HG03520 (cell line): ENCODE measurements at regions not wholly inside any gene's neighbourhood (a gene's known extent, or its start where the extent isn't known, plus 50 kb on each side); places are given as distances from the start of the nearest gene placed in this dataset.
"Not testable (repeated sequence)": the region's sequence is repeated elsewhere in the genome, so short reads cannot be mapped to it uniquely, and the experiment has no call there.

Experiments used
- ATAC-seq: cut with Tn5 transposase; IDR thresholded peaks from one replicate; pipeline ENCODE4 v1.9.1; 2021; ENCODE audit warnings: mild to moderate bottlenecking, moderate library complexity; ENCODE audit not compliant: unreplicated experiment

DNA sequence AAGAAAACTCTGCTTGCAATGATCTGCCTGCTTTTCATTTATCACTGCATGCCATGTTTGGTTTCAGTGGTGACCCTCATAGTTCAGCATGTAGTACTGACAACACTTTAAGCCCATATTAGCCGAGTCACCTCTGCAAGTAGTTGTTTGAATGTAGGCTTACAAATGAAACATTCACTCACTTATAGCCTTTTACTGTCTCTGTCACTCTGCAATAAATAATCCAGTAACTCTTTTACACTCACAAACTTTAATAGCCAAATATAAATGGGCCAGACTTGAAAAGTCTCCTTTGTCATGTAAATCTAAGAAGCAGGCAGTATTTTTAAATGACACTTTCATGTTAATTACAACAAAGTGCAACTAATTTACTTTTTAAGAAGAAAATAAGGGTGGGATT, 1460.0 kb upstream of the ADGRB3 start:
- no peak for ATAC-seq

- ATAC-seq: no peak
Observed at GRCh38 chr6:67165606-67166005, 1458.6 kb upstream of the EYS start.

DNA sequence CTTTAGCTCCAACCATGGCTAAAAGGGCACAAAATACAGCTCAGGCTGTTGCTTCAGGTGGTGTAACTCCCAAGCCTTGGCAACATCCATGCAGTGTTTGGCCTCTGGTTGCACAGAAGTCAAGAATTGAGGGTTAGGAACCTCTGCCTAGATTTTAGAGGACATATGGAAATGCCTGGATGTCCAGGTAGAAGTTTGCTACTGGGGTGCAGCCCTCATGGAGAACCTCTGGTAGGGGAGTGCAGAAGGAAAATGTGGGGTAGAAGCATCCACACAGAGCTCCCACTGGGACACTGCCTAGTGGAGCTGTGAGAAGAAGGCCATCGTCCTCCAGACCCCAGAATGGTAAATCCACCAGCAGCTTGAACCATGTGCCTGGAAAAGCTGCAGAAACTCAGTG, 1453.8 kb upstream of the EYS start:
- ATAC-seq: no peak

DNA sequence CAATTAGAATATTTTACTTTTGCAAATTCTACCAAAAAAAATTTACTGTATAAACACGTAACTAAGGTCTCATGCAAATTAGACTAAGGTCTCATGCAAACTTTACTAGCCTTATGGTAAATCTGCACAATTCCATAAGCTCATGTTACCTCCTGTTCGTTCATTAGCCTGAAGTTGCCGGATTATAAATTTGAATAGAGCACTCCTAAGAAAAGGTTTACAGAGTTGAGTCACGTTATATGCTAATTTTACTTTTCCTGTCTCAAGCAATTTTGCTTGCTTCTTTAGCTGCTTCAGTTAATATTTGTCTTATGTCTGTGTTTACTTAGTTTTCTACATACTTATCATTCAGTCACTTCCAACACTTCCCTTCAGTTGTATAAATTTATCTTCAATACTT, 1434.0 kb upstream of the EYS start:
- ATAC-seq: no peak

DNA sequence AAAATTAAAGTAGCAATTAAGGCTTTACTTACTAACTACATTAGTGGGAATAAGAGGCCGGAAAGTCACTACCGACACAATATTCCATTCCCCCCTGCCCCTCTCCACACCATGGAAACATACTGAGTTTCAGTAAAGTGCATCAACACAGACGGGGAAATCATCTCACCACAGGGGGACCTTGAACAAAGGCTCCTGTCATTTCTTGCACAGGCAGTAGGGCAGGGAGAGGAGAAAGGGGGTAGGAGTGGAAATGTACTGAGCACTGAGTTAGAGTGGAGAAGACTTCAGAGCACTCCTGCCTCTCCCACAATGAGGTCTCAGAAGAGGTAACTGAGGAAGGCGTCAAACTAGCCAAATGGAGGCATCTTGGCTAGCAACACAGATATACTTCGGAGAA, 1426.9 kb upstream of the EYS start:
- no peak for ATAC-seq

- ATAC-seq: no peak
Observed at GRCh38 chr6:67131827-67132226, 1424.8 kb upstream of the EYS start.

GRCh38 chr6:67129780-67130179, 1422.8 kb upstream of the EYS start:
- ATAC-seq: no peak

DNA sequence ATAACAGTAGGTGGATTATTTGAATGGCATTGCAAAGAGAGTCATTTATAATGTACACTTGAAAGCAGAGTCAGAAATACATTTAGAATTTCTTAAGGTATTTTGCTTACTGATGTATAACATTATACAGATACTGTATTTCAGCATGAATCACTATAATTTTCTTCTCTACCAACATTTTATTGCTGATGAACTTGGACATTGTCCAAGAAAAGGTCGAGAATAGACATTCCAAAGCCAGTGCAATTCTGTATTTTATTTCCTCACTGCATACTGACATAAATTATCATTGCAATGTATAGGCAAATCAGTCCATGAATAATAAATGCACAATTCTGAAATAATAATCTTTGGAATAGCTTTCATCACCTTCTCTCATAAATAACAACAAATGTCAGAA, 1420.0 kb upstream of the EYS start:
- no peak for ATAC-seq

DNA sequence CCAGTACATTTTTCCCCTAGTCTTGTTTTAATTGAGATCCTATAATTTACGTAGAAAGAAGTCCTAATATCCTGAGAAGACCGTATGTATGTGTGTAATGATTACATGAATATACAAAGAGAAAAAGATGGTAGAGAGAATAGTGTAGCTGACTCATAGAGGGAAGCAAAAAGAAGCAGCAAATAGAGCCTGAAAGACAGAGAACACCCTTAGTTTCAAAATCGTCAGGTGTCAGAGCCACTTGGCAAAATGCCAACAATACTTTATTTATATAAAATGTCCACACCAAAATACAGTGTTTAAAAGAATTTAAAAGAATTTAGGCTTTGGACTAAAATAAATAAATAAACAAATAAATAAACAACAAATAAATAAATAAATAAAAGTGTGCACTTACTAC, 1414.1 kb upstream of the EYS start:
- ATAC-seq: no peak

- no peak for ATAC-seq
Observed at GRCh38 chr6:67112120-67112519, 1405.1 kb upstream of the EYS start.

- no peak for ATAC-seq
Observed at GRCh38 chr6:67102743-67103142, 1395.7 kb upstream of the EYS start.

- ATAC-seq: not testable (repeated sequence)
Observed at GRCh38 chr6:67095618-67096226, 1388.7 kb upstream of the EYS start.

- no peak for ATAC-seq
Observed at GRCh38 chr6:67094431-67094946, 1387.5 kb upstream of the EYS start.

- no peak for ATAC-seq
Observed at GRCh38 chr6:67073938-67074337, 1366.9 kb upstream of the EYS start.

DNA sequence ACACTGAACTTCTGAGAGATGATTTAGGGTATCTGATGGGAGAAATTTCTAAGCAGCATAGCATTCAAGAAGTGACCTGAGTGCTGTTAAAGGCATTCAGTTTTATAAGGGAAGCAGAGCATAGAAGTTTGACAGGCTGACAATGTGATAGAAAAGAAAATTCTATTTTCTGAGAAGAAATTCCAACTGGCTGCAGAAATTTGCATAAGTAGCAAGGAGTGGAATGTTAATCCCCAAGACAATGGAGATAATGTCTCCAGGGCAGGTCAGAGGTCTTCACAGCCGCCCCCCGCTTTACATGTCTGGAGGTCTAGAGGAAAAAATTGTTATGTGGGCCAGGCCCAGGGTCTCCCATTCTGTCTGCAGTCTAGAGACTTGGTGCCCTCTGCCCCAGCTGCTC, 1361.8 kb upstream of the EYS start:
- no peak for ATAC-seq

GRCh38 chr6:67064323-67064722, 1357.3 kb upstream of the EYS start:
- no peak for ATAC-seq

- no peak for ATAC-seq
Observed at GRCh38 chr6:67047996-67048395, 1341.0 kb upstream of the EYS start.

DNA sequence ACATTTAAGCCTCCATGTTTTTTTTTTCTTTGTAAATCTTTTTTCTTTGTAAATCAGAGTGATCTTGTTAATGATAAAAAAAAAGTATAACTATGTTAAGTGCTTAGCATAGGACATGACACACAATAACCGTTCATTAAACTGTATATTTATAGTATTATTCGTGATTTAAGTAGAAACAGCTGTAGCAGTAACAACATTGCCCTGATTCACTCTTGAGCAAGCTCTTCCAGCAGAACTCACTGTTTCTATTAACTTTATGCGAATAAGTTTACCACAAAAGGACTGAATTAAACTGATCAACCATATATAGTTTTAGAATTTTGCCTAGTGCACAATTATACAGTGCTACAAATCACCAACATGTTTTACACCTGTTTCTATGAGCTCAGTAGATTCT, 1338.0 kb upstream of the EYS start:
- no peak for ATAC-seq

DNA sequence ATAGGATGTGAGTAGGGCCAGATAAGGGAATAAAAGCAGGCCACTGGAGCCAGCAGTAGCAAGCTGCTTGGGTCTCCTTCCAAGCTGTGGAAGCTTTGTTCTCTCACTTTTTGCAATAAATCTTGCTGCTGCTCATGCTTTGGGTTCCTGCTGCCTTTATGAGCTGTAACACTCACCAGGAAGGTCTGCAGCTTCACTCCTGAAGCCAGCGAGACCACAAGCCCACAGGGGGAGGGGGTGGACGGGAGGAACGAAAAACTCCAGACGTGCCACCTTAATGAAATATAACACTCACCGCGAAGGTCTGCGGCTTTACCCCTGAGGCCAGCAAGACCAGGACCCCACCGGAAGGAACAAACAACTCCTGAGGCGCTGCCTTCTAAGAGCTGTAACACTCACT, 1324.4 kb upstream of the EYS start:
- no peak for ATAC-seq

DNA sequence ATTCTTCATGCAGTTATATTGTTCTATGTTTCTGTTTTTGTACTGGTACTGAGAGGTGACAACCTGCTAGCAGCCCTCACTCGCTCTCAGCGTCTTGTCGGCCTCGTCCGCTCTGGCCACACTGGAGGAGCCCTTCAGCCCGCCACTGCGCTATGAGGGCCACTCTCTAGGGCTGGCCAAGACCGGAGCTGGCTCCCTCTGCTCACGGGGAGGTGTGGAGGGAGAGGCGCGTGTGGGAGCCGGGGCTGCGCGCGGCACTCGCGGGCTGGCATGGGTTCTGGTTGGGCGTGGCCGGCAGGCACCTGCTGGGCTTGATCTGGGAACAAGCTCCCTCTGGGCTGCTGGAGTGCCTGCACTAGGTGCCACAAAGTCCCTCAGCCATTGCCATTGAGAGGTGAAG, 1323.8 kb upstream of the EYS start:
- ATAC-seq: no peak

DNA sequence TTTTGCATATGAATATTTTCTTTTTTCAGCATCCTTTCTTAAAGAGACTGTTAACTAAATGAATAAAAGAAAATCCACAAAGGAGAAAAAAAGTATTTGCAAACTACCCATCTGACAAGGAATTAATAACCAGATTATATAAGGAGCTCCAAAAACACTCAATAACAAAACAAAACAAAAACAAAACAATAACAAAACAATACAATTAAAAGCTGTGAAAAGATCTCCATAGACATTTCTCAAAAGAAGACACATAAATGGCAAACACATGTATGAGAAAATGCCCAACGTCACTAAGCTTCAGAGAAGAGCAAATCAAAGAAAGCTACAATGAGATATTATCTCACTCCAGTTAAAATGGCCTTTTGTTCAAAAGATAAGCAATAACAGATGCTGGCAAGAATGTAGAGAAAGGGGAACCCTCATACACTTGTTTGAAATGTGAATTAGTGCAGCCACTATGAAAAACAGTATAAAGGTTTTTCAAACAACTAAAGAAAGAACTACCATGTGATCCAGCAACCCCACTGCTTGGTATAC, 1310.0 kb upstream of the EYS start:
- no peak for ATAC-seq

GRCh38 chr6:67011441-67011840, 1304.4 kb upstream of the EYS start:
- no peak for ATAC-seq

- no peak for ATAC-seq
Observed at GRCh38 chr6:67009818-67010217, 1302.8 kb upstream of the EYS start.
